GM21515 (cell line): ENCODE measurements at regions not wholly inside any gene's neighbourhood (a gene's known extent, or its start where the extent isn't known, plus 50 kb on each side); places are given as distances from the start of the nearest gene placed in this dataset.
"Not testable (repeated sequence)": the region's sequence is repeated elsewhere in the genome, so short reads cannot be mapped to it uniquely, and the experiment has no call there.

ENCODE experiments used
- ATAC-seq: cut with Tn5 transposase; IDR thresholded peaks from one replicate; pipeline ENCODE4 v1.9.1; 2021; ENCODE audit not compliant: unreplicated experiment

DNA sequence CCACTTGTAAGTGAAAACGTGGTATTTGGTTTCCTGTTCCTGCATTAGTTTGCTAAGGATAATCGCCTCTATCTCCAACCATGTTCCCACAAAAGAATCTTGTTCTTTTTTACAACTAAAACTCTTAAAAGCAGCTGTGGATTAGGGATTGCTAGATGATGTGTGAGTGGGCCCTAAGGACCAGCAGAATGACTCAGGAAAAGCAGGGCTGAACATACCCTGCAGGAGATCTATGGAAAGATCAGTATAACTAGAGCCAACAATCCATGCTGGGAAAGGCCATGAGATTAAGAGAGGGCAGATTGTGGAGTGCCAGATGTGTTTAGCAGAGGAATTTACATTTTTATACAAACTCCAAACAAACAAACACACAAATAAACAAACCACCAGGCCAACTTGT, 128.4 kb upstream of the TMEM164 start:
- ATAC-seq = no peak

DNA sequence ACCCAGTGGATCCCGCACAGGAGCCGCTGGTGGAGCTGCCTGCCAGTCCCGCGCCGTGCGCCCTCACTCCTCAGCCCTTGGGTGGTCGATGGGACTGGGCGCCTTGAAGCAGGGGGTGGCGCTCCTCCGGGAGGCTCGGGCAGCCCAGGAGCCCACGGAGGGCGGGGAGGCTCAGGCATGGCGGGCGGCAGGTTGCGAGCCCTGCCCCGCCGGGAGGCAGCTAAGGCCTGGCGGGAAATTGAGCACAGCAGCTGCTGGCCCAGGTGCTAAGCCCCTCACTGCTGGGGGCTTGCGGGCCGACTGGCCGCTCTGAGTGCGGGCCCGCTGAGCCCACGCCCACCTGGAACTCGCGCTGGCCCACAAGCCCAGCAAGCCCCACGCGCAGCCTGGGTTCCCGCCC, 127.1 kb upstream of the TMEM164 start:
- no peak for ATAC-seq

DNA sequence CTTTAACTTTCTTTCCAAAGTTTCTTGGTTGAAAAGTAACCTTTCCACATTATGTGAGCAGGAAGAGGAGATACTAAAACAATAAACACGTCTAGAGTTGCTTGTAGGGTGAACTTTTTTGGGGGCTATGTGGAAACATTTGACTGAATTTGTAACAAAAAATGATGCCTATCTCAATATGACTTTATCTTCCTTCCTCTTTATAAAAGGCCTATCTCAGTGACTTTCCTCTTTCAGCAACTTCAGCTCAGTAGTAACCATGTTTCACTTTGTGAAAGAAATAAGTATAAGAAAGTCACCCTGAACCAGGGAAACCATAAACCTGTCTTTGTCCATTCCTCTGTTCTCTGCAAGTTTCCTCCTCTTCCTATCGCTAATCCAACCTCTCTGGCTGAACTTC, 124.7 kb upstream of the TMEM164 start:
- ATAC-seq = no peak

DNA sequence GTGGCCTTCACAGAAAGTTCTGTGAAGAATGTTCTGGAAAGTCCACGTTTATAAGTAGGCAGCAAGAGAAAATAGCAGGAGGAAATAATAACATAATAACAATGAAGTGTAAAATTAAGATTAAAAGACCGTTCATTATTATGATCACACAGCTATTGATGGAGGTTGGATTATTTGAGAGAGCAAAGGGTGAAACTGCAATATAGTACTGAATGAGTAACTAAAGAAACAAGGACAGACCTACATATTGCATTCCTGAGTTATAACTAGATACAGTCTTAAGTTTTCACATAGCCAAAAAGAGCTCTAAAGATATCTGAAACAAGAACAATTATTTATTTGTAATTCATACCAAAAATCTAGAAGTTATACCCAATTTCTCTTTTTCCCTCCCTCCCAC, 122.9 kb upstream of the TMEM164 start:
- ATAC-seq = no peak

DNA sequence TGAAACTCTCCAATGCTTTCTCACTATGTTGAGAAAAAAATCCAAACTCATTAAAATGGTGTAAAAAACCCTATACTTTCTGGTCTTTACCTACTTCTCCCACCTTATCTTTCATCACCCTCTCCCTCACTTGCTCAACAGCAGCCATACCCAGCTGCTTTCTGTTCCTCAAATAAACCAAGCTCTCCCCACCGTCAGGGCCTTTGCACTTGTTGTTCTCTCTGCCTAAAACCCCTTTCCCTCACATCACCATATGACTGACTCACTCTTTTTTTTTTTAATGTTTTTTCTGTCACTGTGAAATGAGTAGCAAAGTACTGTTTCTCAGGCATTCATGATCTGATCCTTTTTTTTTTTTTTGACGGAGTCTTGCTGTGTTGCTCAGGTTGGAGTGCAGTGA, 122.3 kb upstream of the TMEM164 start:
- peak; percentile 96 for ATAC-seq

DNA sequence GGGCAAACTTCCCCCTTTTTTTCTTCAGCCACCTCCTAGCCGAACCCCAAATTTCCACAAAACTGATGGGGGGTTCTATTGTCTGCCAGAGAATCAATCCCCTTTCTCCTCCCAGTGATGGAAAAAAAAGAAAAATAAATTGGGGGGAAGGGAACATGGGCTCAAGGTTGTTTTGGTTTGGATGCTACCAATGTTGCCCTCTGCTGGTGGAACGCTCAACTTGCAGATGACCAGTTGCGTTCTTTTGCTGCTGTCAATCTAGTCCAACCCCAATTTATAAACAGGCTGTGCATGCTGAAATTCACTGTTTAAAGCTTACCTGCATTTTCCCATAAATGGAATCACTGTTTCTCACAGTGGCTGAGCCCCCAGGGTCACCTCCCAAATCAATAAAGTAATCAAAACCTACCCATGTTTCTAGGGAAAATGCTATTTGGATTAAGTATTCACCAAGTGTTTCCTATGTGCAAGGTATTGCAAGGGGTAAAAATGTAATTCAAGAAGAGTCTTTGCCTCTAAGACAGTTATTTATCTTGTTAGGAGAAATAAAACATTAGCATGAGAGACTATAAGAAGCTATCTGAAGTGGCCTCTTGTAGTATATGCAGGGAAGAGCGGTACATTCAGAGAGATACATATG, 116.7 kb upstream of the TMEM164 start:
- no peak for ATAC-seq

DNA sequence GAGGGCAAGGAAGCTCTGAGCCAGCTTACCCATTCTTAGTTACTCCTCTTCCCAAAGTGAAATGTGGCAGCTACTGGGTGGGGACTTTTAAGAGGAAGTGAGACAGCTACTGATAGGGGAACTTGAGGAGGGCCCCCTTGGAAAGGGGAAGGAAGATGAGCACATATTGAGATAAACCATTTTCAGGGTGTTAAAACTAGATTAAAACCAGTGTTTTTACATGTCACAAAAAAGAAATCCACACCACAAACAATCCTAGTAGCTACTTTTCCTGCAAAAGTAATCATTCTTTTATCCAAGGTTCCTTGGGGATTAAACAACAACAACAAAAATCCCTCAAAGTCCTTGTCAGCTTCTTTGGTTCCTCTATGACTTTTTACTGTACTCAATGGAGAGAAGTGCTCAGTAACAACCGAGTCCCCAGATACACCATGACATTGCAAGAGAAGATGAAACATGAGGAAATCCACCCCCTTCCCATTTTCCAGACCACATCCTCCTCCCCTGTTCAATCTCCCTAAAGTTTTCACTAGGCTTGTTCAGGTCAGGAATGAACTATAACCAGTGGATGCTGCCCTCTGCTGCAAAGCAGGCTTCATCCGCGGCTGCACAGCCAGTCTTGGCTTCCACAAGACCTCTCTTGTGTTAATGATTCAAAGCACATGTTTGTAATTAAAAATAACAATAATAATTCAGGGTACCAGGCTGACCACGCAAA, 113.5 kb upstream of the TMEM164 start:
- peak; percentile 54 for ATAC-seq

DNA sequence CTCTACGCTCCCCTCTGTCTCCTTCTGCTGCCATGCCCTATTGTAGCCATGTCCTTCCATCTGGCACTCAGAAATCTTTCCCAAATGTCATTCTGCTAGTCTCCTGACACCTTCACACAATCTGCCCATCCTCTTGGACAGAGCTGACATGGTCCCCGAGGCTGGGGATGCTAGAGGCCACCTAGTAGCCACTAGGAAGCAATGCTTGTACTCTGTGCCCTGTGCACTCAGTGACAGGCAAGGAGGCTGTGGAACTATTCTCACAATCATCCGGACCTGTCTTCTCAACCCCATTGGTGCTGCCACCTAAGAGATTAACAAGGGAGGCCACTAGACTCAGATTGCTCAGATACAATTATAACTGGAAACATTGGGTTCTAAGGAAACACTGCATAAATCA, 112.6 kb upstream of the TMEM164 start:
- no peak for ATAC-seq

DNA sequence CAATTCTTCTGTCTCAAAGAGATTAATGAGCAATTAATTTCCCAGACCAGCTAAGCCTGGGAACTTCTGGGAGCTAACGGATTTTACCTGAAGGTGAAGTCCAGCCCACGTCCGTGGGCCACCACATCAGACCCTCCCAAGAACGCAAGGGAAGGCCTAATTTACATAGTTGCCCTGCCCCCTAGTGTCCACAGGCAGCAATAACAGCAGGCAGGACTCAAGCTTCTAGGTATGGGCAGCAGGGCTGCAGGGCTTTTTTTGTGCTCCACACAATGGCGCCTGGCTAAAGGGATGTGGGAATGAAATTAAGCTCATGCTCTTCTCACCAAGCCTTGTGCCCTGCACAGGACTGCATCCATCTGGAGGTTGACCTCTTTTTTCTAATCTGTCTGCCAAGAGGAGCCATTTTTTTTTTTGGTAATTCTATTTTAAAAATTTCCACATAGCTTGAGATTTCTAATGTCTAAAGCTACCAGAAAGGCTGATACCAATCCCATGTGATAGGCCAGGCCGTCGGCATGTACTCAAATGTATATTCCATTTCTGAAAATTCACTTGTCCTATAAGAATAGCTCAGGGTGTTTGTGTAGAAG, 111.9 kb upstream of the TMEM164 start:
- peak; percentile 54 for ATAC-seq

DNA sequence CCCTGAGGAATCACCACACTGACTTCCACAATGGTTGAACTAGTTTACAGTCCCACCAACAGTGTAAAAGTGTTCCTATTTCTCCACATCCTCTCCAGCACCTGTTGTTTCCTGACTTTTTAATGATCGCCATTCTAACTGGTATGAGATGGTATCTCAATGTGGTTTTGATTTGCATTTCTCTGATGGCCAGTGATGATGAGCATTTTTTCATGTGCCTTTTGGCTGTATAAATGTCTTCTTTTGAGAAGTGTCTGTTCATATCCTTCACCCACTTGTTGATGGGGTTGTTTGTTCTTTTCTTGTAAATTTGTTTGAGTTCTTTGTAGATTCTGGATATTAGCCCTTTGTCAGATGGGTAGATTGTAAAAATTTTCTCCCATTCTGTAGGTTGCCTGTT, 106.9 kb upstream of the TMEM164 start:
- not testable (repeated sequence) for ATAC-seq

DNA sequence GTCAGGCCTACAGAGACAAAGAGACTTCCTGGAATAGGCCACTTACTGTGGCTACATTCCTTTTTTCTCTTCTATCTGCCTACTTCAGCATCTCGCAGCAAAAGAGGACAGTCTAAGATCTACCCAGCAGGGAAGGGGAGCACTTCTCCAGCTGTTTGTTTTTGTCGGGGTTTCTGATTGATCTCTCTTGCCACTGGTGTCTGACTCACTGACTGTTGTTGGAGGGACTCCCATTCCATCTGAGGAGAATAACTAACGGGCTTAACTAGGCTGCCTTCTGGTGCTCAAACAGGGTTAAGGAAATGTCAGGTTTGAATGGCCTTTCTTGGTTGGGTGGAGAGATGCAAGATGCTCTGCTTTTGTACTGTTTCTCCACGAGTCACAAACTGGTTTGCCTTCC, 100.2 kb upstream of the TMEM164 start:
- ATAC-seq = no peak

DNA sequence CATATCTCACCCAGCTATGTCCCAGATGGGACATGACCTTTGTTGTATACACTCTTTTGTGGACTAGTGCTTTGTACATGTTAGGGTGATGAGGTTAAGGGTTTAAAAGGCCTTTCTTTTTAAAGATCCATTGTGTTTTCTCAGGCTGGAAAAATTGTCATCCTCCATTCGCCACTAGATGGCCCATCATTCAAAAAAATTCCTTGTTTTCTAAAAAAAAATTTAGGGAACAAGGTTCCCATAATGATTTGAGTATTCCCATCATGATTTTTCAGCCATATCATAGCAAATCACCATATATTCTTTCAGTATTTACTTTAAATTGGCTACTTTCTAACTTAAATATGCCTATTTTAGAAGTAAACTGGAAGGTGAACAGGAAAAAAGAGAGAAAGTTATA, 91.9 kb upstream of the TMEM164 start:
- no peak for ATAC-seq

DNA sequence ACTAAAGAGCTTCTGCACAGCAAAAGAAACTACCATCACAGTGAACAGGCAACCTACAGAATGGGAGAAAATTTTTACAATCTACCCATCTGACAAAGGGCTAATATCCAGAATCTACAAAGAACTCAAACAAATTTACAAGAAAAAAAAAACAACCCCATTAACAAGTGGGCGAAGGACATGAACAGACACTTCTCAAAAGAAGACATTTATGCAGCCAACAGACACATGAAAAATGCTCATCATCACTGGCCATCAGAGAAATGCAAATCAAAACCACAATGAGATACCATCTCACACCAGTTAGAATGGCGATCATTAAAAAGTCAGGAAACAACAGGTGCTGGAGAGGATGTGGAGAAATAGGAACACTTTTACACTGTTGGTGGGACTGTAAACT, 89.9 kb upstream of the TMEM164 start:
- ATAC-seq = not testable (repeated sequence)

DNA sequence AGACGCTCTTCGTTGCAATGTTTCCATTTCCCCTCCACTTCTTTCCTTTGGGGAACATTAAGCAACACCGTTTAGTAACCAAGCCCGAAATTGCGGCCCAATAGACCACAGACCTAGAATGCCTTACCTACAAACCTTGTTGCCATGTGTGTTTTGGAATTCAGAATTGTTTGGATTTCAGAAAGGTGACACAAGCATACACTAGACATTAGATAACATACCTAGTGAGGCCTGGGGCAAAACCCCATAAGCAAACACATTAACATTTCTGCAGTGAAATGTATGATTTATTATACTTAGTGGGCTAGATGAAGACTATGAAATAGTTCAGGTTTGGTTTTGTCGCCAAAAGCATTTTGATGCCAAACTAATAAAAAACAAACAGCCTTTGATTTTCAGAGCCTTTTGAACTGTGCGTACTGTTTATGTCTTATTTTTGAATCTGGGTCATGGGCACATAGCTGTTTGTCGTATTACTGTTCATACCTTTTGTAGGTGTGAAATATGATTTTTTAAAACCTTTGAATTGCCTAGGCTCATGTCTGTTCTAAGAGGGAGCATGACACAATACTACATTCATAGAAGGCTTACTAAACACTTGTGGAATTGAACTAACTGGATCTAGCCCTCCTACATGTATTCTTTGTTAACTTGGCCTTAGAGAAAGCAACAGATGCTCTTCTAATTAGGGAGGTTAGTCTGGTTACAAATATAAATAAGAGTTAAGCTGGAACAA, 88.6 kb upstream of the TMEM164 start:
- ATAC-seq = no peak

DNA sequence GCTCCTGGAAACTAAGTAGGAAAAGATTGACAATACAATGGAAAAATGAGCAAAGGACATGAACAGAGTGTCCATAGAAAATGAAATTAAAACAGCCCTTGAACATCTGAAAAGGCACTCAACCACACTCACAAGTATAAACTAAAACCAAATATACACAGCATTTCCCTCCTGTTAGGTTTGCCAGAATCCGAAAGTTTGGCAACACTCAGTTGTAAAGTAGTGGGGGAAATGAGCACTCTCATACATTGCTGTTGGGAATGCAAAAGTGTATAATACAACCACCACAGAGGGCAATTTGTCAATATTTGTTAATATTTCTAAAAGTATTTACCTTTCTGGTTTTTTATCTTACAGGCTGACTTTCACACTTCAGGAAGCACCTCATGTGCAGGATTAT, 84.2 kb upstream of the TMEM164 start:
- ATAC-seq = no peak

DNA sequence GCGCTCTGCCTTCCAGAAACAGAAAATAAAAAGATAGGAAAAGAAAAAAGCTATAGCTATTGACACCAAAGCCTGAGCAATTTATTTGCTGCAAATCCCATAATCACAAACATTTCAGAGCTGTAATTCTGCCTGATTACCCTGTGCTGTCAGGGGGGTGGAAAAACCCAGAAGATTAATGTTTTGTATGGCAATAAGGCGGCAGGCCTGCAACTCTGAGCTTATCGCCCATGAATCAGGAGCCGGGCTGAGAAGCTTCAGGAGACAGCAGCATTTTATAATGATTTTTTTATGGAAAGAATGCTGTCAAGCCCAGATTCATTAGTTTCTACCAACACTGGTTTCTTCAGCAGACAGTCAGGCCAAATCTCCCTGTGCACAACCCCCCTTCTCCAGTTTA, 82.6 kb upstream of the TMEM164 start:
- ATAC-seq = no peak

DNA sequence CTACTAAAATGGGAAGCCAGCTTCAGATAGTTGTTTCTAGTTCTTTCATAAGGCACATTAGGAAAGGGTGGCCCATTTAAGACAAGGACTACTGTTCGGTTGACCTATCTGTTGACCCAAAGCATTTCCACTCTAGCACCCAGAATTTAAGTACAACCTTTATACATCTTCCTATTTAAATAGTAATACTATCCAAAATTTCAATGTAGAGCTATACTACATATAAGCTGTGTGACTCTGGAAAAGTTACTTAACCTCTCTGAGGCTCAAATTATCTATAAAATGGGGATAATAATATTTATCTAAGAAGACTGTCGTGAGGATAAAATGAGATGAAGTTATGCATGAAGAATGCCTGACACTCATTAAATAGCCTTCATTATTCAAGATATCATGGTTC, 82.0 kb upstream of the TMEM164 start:
- ATAC-seq = no peak

DNA sequence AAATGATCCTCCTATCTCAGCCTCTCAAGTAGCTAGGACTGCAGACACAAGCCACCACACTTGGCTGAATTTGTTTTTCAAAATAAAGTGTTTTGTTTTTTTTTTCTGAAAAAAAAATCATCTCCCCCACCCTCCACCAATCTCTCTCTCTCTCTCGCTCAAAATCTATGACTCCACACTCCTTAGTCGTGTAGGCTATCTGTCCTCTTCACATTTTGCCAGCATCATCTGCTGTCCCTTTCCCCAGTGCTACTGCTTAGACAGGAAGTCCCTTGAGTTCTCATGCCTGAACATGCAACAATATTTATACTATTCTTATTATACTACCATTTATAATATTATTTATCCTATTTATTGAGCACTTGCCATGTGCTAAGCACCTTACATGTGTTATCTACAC, 80.7 kb upstream of the TMEM164 start:
- ATAC-seq = no peak

DNA sequence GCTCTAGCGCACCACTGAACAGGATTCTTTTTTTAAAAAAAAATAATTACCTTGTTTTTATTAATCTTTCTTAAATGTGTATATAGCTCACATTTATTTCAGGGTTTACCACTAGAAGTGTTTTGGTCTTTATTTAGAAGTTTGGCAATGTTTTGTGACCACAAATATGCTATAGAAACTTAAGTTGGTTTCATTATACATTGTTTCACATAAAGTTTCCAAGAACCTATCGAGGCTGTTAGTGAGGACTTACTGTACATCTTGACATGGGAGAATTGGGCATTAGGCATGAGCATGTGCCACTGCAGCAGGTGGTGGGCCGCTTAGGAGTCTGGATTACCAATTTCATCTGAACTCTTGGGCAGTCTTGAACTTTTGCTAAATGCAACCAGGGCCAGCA, 77.9 kb upstream of the TMEM164 start:
- ATAC-seq = not testable (repeated sequence)

DNA sequence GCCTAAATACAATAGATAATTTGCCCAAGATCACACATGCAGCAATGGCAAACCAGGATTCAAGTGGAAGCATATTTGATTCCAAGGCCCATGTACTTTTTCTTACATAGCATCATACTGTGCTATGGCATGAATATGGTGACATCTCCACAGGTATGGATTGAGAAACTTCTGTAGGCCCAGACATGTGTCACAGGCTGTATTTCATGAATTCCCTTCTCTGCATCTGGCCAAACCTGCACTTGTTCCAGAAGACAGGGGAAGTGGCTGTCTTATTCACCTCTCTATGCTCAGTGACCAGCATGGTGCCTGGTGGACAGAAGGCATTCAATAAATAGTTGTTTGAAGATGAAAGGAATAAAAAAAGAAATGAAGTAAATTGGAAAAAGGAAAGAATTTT, 77.3 kb upstream of the TMEM164 start:
- no peak for ATAC-seq

DNA sequence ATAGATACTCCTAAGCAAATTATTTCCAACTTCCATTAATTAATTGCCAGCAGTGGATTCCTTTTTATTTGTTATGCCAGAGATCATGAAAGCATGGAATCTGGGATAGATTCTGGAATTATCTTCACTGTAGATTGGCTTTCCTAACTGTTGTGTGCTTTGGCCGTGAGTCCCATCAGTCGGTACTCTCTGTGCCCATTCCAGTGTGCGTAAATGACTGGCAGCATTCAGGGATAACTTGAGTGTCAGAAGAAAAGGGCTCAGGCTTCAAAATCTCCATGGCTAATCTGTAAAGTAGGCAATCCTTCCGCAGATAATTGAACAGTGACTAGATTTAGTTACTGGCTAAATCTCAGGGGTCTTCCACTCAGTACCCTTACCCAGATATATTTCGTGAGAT, 76.8 kb upstream of the TMEM164 start:
- ATAC-seq = no peak
